Dermis blood vessel endothelial cell (primary cell): ENCODE measurements at regions not wholly inside any gene's neighbourhood (a gene's known extent, or its start where the extent isn't known, plus 50 kb on each side); places are given as distances from the start of the nearest gene placed in this dataset.

Experiments
- DNase-seq: peaks from one replicate; pipeline ENCODE4 v3.0.0; 2010

DNA sequence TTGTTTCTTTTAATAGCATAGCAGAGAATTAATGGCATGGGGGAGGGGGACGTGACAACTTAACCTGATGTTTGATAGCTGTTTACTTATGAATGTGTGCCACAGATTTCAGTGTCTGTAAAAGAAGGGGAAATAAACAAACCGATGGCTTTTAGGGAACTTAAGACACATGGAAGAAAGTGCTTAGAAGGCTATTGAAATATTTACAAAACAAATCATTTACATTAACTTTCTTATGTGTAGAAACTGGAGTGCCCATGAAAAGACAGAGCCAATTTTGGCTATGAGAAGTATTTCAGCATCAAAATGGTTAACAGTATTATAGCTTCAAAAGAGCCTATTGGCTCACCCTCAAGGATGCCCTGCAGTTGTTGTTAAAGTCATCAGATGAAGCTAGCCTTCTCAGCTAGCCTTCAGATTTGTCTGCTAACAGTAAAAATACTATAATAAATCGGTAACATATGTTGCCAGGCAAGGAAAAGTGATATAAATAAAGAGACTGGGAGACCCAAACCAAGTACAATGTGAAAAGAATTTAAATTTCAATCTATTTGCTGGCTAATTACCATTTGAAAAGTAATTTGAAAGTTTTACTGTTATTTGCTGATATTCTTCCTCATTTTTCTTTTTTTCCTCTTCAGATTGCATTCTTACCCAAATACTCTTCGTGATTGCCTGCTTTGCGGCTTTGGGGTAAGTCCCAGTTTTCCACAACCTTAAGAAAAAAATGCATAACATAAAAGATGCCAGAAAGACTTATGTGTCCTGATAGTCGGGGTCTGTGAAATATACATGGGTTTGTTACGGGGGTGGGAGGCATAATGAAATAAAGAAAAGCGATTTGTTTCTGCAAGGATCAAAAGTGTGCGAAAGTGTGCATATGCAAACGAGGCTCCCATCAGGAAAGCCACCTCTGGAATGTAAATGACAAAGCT lies 256.4 kb downstream of the MEIS1 start:
- DNase-seq, result no peak

DNA sequence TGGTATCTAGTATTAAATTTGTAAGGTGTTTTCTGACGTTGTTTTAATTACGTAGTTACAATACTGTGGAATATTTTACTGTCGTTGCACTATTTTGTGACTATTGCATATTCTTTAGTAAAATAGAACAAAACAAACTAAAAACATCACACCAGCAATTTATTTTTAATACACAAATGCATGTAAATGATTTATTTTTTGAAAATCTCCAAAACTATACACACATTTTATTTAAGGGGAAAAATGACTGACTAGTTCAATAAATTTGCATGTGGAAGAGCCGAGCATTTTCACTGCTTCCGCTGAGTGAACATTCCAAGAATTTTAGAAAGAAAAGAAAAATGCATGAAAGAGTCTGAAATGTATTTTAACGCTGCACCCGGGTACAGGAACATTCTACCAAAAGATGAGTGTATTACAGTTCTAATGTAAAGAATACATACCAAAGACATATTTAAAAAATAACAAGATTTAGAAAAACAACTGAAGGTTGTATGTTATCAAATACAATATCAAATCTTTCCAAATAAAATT lies 257.7 kb downstream of the MEIS1 start:
- DNase-seq, result no peak

DNA sequence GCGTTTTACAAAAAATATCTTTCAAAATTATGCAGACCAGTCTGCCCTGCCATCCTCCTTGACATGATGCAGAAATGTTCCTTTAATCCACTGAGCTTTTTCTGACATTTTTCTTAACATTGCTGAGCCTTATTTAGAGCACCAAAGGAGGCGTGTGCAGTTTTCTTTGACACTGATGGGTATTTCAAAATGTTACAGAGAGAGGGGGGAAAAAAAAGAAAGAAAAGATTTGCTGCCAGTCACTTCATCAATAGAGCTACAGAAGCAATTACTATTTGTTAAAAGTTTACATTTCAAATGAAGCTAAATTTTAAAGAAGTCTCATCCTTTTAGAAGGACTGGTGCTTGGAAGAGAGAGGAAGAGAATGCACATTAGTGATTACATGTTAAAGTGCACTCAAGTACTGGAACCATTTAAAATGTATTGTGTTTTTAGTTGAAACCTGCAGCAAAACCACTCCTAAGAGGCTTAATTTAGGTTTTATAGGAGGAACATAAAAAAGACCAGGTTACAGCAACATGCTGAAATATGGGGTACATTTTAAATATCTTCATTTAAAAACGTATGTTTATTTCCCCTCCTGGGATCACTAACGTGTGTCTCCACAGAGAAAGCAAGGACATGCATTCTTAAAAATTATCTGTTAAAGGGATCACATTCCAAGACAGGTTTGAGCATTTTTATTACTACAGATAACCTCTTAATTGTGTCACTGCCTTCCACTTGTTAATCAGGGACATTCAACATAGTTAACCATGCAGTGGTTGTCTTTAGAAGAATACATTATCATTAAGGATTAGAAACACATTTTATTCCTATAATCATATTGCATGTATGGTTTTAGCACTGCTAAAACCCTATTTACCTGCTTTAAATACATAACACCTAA lies 258.4 kb downstream of the MEIS1 start:
- no peak for DNase-seq

DNA sequence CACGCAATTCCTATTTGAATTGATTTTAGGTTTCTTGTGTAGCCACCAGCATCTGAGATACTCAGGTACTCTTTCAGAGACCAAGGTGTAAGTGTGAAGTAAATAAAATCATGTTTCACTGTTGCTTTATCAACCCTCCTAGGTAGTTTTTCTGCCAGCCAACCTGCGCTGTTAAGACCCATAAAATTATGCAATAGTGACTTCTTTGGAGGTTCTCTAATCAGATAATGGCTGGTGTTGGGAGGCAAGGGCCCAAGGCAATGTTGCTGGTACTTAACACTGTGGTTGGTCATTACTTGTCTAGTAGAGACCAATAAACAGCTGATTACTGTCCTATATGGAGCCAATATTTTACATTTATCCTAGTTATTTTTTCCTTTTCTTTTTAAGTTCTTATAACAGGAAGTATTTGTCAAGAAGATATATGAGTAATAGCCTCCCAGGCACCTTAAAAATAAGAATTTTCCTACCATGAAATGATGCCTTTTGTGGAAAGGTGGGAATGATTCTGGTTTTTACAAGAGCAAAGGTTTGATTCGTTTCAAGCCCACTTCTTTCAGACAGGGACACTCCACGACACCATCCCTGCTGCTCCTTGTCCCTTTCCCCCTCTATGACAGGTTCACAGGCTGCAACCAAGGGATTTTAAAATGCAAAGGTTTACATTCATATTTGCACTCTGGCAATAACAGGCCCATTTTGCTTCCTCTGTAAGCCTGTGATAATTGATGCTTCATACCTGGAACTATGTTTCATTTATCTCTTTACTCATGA lies 259.3 kb downstream of the MEIS1 start:
- no peak for DNase-seq

DNA sequence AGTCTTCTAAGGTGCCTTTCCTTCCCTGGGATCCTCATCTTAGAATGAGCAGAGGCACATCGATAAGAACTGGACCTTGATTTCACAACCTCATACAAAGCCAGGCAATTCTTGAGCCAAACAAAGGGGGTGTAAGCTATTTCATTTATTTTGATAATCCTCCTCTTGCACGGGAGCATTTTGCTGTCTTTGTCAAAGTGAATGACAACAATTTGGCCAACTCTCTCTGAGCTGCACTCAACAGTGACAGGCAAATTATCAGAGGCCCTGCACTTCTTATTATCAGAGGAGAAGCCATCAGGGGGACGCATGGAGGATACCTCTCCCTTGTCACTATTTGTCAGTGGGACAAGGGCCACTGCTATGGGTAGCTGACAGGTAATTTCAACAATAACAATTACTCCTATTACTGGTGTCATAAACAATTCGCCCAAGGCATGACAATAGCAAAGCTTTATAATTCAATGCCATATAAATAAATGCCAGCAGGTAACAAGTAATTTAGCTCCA lies 260.4 kb downstream of the MEIS1 start:
- no peak for DNase-seq

DNA sequence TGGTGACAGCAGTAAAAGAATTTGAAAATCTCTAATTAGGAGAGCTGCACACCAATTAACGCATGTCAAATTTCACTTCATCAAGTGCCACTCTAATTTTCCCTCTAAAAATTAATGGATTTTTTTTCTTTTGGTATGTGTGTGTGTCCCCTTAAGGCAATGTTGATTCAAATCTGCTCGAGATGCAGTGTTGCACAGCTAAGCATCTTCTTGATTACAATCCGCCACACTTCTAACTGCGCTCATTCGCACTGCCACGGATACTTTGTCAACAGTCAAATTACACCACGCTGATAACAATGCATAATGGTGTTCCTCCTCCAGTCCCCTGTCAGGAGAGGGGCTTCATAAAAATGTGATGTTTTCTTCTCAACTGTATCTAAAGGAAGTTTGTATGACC lies 261.4 kb downstream of the MEIS1 start:
- DNase-seq, result no peak

DNA sequence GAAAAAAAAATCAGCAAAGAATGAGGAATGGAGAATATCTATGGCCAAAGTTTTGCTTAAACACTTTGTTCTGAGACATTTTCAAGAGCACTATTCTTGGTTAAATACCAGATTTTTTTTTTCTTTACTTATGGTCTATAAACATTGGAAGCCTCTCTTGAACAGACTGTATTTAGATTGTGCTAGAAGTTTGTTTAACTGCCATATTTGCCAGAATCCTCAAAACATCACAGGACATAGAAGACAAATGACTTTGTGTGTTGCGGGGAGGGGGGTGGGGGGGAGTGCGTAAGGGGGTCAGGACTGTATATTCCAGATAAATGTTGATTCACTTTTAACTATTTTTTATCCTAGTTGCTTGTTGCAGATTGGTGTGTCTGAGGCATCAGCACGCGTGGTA lies 262.0 kb downstream of the MEIS1 start:
- DNase-seq, result no peak

DNA sequence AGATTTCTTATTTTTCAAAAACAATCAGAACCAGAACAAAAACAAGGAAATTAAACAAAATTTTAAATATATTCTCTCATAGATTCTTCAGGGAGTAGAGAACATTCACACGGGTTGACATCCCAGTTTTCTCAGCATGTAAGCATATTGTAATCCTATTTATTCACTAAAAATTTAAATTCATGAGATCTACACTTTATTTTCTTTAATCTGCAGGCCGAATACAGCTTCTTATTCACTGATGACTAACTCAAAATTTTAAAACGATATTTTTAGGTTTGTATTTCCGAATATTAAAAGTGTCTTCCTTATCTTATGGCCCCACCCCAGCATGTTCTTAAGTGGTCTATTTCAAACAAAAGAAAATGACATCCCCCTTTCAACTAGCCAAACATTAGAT lies 262.4 kb downstream of the MEIS1 start:
- DNase-seq, result no peak

DNA sequence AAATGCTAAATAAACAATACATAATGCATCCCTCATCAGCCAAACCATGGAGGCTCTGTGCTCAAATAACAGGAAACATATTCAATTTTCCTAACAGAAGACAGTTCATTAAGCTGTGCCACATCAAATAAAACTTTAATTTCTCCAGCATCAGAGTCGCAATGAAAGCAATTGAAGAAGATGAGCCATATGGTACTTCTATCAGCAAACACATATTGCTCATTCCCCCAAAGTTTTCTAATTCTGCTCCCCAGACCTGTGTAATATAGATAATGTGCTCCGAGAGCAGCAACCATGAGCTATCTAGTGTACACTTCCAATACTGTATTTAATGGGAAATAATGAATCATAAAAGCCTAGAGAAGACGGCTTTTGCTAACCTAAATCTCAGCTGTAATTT lies 263.2 kb downstream of the MEIS1 start:
- DNase-seq, result no peak

DNA sequence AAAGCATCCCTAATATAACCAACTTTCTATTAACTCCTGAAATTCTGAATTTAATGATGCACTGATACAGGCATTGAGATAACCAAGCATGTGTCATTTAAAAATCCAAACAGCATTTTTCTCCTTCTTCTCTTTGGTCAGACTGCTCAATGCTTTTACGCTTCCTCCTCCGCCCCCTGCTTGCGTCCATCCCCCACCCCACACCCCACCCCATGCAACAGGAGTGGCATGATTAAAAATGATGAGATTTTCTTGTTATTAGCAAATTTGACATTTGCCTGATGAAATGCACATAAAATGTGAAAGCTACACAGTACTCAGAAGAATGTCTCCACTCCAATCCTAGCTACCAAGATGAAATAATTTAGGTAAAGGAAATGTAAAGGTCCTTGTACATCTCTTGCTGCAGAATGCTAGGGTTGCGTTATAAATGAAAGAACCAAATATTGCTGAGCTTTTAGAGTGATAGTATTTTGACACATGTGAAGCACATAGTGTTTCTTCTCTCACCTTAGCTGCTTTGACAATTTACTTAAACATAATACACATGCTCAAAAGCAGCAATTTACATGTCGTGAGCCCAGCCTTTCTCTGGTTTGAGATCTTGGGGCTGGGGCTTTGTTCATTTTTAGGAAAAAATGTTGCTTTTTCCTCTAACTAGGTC lies 263.8 kb downstream of the MEIS1 start:
- no peak for DNase-seq

DNA sequence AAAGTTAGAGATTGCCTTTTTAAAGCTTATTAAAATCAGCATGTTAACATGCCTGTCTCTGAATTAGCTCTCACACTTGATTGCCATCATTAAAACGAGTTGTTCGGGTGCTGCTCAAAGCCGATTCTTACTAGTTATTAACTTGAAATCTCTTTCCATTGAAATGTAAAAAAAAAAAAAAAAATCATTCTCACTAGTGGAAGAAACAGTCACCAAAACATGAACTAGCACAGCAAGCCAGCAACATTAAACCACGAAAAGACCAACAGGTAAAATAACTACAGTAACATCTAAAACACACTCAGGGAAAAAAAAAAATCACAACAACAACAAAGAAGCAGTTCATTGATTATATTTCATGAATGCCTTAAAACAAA lies 264.5 kb downstream of the MEIS1 start:
- DNase-seq, result no peak

DNA sequence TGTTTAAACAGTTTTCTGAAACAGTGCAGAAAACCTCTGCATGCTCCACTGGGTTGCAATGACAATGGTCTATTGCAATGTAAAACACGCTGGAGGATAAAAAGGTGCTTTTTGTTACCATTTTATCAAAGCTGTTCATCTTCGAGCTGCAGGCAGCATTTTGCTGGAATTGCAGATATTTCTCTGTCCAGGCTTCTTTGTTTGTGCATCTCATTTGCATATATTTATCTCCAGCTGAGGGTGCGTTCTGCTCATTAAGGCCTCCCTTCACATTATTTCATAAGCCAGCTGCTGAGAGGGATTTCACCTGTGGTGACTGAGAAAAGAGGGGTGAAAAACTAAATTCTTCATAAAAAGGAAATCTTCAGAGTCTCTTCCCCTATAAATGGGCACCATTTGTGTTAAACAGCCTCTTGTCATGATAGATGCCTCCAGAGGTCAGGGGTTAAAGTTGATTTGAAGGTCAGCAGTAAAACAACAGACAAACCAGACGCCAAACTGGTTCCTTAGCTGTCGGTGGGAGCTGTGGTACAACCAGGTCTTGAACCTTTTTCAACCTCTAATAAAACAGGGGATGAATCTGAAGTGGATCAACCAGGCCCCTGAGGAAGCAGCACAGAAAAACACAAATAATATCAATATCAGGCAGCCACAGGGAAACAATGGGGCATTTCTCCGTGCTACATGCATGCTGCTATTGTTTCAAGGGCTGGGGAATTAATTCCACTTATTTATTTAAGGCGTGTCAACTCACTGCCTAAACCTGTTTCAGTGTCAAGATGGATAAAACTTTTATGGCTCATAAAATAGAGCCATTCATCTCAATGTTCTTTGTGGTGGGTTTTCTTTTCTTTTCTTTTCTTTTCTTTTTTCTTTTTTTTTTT lies 265.1 kb downstream of the MEIS1 start:
- DNase-seq, result no peak

DNA sequence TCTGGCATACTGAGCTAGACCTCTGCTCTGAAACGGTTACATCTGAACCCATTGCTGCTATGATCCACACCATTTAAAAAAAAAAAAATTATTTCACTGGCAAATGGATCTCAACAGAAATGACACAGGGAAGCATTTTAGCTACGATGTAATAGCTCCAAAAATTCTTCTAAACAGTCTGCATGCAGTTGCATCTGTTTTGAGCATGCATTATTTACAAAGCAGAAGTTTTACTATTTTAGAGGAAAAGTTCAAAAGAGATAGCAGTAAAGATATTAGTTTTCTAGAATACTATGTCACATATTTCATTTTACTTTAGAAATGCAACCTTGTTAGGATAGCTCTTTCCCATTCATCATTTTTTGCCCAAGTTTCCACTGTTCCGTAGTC lies 265.7 kb downstream of the MEIS1 start:
- DNase-seq, result no peak

DNA sequence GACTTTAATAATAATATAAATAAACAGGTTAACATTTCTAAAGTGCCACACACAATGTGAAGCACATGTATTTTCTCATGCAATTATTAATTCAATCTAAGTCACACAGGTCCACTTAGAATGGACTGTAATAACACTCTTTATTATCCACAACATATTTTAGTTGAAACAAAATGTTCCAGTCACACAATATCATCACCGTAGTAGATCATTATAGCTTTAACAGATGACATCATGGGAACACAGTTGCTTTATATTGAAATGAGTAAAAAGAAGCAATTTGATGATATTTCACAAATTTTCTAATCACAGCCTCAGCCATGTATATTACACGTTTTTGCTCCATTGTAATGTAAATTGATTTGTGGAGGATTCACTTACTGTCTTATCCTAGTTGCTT lies 266.3 kb downstream of the MEIS1 start:
- no peak for DNase-seq

DNA sequence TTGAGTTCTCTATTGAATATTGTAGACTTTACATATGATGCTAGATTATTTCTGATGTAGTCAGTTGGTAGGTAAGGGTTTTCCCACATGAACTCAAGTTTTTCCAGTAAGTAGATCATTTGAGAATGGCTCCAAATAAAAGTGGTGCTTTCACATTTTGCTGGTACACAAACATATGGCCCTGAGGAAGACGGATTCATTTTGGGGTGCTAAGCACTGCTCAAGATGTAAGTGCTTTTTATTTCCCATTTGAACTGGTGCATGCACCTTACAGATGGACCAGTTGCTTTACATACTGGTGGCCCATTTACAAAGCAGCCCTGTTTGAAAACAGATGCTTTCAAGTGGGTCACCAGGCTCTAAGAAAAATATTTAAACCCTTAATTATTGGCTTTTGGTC lies 266.7 kb downstream of the MEIS1 start:
- DNase-seq, result no peak

DNA sequence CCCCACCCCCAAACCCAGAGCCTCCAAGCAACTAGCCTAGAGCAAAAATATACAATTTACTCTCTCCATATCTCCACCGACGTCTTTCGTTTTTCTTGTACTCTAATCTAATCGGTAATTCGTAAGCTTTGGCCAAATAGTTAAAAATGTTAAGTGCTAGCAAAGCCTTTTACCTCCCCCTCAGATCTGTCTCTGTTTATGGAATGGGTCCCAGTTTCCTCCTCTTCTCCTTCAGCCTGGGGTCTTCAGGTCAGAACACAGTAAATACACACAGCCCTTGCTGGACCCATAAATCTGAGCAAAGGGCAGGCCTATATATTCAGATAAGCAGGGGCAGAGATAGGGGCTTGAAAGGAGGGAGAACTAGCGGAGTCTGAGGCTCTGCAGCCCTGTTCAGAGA lies 267.4 kb downstream of the MEIS1 start:
- DNase-seq, result no peak

DNA sequence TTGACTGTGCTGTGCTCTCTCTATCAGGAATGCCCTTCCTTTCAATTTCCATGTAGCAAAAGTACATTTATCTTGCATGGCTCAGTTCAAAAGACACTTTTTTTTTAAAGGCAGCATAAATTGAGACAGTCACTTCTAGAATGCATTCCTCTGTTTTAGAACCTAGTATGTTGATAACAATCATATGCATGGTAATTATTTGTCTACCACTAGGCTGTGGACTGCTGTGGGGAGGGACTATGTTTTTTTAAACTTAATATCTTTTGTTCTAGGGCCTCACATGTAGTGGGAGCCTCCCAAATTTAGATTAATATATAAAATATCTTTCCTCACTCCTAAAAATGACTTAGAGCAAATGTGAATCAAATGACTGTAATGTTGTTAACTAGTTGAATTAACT lies 269.9 kb downstream of the MEIS1 start:
- DNase-seq, result no peak

DNA sequence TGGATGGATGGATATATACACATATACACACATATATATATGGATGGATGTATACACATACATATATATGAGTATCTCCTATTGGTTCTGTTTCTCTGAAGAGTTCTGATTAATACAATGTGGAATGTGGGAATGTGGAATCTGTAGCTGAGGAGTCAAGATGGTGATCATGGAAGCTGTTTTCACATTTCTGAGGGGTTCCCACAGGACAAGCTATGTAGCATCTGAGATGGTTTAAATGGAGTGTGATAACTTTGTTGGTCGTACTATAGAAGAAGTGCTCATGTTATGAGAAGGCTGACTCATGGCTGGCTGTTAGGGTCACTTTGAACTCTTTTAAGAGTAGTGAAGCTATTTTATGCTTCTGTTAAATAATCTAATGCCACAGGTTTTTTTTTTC lies 279.7 kb downstream of the MEIS1 start:
- DNase-seq, result no peak

DNA sequence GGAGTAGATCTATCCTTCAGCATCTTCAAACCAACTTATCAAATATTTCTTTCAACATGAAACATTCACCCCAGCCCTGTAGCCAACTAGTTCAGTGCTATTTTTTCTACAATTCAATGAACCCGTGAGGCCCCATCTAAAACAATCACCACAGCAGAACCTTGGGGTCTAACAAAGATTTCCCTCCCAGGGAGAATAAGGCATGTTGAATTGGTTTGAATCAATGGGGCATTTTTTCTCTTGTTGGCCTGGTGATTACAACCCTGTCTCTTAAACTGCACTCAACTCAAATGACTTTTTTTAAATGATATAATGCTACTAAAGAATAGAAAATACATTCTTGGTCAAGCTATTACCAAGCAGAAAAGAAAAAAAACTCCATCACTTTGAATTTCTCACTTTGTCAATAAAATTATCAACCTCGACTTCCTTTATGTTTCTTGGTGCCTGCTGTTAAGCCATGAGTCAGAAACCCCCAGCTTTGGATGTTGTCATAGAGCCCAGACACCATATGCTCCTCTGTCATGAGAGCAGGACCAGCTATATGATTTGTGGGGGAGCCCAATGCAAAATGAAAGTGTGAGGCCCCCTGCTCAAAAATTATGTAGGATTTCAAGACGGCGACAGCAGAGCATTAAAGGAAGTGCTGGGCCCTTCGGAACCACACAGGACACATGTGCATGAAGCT lies 282.4 kb downstream of the MEIS1 start:
- no peak for DNase-seq

DNA sequence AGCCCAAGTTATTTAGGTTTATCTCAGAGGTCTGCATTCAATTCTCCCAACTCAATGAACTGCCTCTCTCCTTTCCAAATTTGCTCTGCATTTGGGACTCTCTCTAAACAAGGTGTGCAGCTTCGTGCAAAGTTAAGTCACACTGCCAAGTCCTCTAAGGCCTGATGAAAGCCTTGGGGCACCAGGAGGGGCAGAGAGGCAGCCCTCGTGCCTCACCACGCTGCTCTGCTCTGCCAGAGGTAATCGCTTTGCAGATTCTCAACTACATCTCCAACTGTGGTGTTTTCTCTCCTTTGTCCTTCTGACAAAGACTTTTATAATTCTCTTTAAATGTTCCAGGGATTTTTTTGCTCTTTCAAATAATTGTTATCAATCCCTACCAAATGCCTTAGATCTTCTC lies 283.0 kb downstream of the MEIS1 start:
- no peak for DNase-seq
